MCF 10A (cell line): ENCODE measurements at regions not wholly inside any gene's neighbourhood (a gene's known extent, or its start where the extent isn't known, plus 50 kb on each side); places are given as distances from the start of the nearest gene placed in this dataset.

Experiments
- BruUV-seq: library from RNA; stranded (reverse); fragments of 400-500 nt; replicated peaks from 2 replicates; lab custom pipeline; 2021; lab: Mats Ljungman, UMichigan
- CTCF ChIA-PET: fragments of 300-600 bp; sonication (Branson Sonifier 250); formaldehyde crosslinking; extraction: SDS; loops from one replicate; lab custom pipeline; 2021; ENCODE audit warnings: antibody characterized with exemption, inconsistent platforms; lab: Yijun Ruan, JAX
- POLR2A ChIA-PET: fragments of 300-600, 350-650 bp; sonication (Branson Sonifier 250); formaldehyde crosslinking; extraction: SDS; loops from one replicate; lab custom pipeline; 2020; ENCODE audit warnings: antibody characterized with exemption, inconsistent platforms; lab: Yijun Ruan, JAX
- DNase-seq: peaks from one replicate; pipeline ENCODE4 v3.0.0-alpha.2; 2018; ENCODE audit not compliant: unreplicated experiment
- H3K27ac Mint-ChIP-seq: one replicate; pipeline ENCODE4 v1.8.0; 2022; ENCODE audit warnings: mild to moderate bottlenecking, low read depth, mixed read lengths; ENCODE audit not compliant: unreplicated experiment
- H3K27me3 Mint-ChIP-seq: one replicate; pipeline ENCODE4 v1.8.0; 2022; ENCODE audit warnings: mixed read lengths; ENCODE audit not compliant: insufficient read depth, unreplicated experiment
- H3K36me3 Mint-ChIP-seq: one replicate; pipeline ENCODE4 v1.8.0; 2022; ENCODE audit warnings: mild to moderate bottlenecking, moderate library complexity, mixed read lengths; ENCODE audit not compliant: insufficient read depth, unreplicated experiment
- H3K4me1 Mint-ChIP-seq: one replicate; pipeline ENCODE4 v1.8.0; 2022; ENCODE audit warnings: mixed read lengths; ENCODE audit not compliant: insufficient read depth, unreplicated experiment
- H3K4me3 Mint-ChIP-seq: one replicate; pipeline ENCODE4 v1.8.0; 2022; ENCODE audit warnings: mild to moderate bottlenecking, moderate library complexity, mixed read lengths; ENCODE audit not compliant: unreplicated experiment
- H3K9me3 Mint-ChIP-seq: one replicate; pipeline ENCODE4 v1.8.0; 2022; ENCODE audit warnings: mixed read lengths; ENCODE audit not compliant: unreplicated experiment
- intact Hi-C: fragments of 100-400 bp; cut with micrococcal nuclease; formaldehyde crosslinking; loops from 2 replicates; pipeline ENCODE4 v1.14.1; 2022
- TF ChIP-seq, protein P1 (sequence below): fragments of 200-600 bp; IDR thresholded peaks from one replicate; pipeline ENCODE4 v1.8.0; 2022; ENCODE audit warnings: antibody characterized with exemption, mild to moderate bottlenecking; ENCODE audit not compliant: unreplicated experiment

DNA sequence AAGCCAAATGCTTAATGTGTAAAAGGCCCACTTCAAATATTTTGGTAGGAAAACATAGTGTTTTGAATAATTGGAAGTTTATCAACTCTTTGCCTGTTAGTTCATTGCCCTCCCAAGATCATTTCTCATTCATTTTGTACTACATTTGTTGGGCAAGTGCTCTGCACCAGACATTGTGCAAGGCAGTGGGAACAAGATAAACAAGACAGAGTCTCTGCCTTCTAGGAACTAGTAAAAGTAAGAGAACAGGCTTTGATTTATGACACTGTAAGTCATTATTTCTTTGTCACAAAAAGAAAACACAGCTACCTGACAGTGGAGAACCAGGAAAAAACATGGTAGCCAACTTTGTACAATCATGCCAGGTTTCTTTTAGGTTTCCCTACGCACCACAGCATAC is 63.7 kb upstream of the PAM start:
- no peaks in the 10 kb centered on the region for H3K36me3 Mint-ChIP-seq
- no peak overlapping the region for H3K27ac Mint-ChIP-seq
- no peak overlapping the region for H3K4me3 Mint-ChIP-seq
- ChIA-PET POLR2A (no interaction called here), CTCF (interaction anchor here (1.1 to 2.2 kb wide), 2 partner anchors 10 to 73 kb away, joined by 5 to 20 read pairs; no protein-coding TSS in a partner anchor)
- intact Hi-C loops: no loop called here
- TF ChIP-seq, protein P1, sequence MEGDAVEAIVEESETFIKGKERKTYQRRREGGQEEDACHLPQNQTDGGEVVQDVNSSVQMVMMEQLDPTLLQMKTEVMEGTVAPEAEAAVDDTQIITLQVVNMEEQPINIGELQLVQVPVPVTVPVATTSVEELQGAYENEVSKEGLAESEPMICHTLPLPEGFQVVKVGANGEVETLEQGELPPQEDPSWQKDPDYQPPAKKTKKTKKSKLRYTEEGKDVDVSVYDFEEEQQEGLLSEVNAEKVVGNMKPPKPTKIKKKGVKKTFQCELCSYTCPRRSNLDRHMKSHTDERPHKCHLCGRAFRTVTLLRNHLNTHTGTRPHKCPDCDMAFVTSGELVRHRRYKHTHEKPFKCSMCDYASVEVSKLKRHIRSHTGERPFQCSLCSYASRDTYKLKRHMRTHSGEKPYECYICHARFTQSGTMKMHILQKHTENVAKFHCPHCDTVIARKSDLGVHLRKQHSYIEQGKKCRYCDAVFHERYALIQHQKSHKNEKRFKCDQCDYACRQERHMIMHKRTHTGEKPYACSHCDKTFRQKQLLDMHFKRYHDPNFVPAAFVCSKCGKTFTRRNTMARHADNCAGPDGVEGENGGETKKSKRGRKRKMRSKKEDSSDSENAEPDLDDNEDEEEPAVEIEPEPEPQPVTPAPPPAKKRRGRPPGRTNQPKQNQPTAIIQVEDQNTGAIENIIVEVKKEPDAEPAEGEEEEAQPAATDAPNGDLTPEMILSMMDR: no peak
- peak; percentile 10 for DNase-seq
- no TSS peak for BruUV-seq
- H3K27me3 Mint-ChIP-seq: no peaks in the 10 kb centered on the region
- H3K4me1 Mint-ChIP-seq: no peaks in the 10 kb centered on the region
- H3K9me3 Mint-ChIP-seq: no peaks in the 10 kb centered on the region

DNA sequence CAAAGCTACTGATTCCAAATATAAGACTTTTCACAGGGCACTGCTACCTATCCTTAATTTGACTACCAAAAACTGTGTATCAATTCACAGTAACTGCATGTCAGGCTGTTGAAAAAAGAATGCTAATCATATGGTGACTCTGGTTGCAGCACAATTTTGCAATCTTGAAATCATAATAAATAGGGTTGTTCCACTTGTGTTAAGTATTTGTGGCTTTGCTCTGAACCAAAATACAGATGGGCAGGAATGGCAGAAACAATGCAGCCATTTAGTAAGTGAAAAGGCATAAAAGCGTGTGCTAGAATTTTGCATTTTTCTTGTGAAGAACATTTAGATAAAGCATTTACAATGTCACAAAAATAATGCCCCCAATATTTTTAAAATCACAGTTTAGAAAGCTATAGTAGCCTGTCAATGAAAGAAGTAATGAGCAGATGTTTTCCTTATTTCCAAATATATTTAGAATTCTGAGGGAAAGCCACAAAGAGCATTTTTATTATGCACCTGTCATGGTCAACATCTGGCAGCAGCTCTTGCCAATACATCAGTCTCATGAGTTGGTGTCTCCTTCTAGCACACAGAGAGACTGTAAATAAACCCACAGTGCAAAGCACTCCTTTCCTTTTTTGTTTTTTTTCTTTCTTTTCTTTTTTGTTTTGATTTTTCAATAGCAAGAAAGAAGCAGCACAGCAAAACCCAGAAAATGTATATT is 54.8 kb upstream of the PAM start:
- Mint-ChIP-seq H3K4me1 (no peaks in the 10 kb centered on the region), H3K27me3 (no peaks in the 10 kb centered on the region), H3K9me3 (no peaks in the 10 kb centered on the region), H3K4me3 (no peak overlapping the region), H3K27ac (no peak overlapping the region), H3K36me3 (no peaks in the 10 kb centered on the region)
- intact Hi-C loops: no loop called here
- no TSS peak for BruUV-seq
- POLR2A ChIA-PET: interaction anchor here (0.6 kb wide), 1 partner anchor 94 kb away, joined by 3 read pairs; no protein-coding TSS in a partner anchor
- CTCF ChIA-PET: interaction anchor here (1.4 to 2.5 kb wide), 4 partner anchors 16 to 61 kb away, joined by 3 to 16 read pairs (median 6); no protein-coding TSS in a partner anchor
- DNase-seq: no peak
- TF ChIP-seq, protein P1: no peak

GRCh38 chr5:102700916-102701315 is 54.2 kb upstream of the PAM start:
- H3K27me3 Mint-ChIP-seq: no peaks in the 10 kb centered on the region
- H3K4me3 Mint-ChIP-seq: no peak overlapping the region
- intact Hi-C loops: no loop called here
- CTCF ChIA-PET: interaction anchor here (1.5 to 2.3 kb wide), 2 partner anchors 19 to 60 kb away, joined by 4 to 9 read pairs; no protein-coding TSS in a partner anchor
- DNase-seq: no peak
- no peak overlapping the region for H3K27ac Mint-ChIP-seq
- H3K36me3 Mint-ChIP-seq: no peaks in the 10 kb centered on the region
- no peaks in the 10 kb centered on the region for H3K9me3 Mint-ChIP-seq
- TF ChIP-seq, protein P1: no peak
- H3K4me1 Mint-ChIP-seq: no peaks in the 10 kb centered on the region
- no TSS peak for BruUV-seq
- POLR2A ChIA-PET: no interaction called here

GRCh38 chr5:102701748-102702147 is 53.4 kb upstream of the PAM start:
- H3K27me3 Mint-ChIP-seq: no peaks in the 10 kb centered on the region
- ChIA-PET CTCF (interaction anchor here (0.5 to 2.3 kb wide), 3 partner anchors 20 to 270 kb away, joined by 3 to 9 read pairs (median 4); no protein-coding TSS in a partner anchor), POLR2A (no interaction called here)
- H3K4me3 Mint-ChIP-seq: no peak overlapping the region
- H3K27ac Mint-ChIP-seq: no peak overlapping the region
- H3K4me1 Mint-ChIP-seq: no peaks in the 10 kb centered on the region
- intact Hi-C loops: no loop called here
- TF ChIP-seq, protein P1: no peak
- no peaks in the 10 kb centered on the region for H3K9me3 Mint-ChIP-seq
- no peaks in the 10 kb centered on the region for H3K36me3 Mint-ChIP-seq
- DNase-seq: no peak
- BruUV-seq: no TSS peak
